ENCODE measurements at regions not wholly inside any gene's neighbourhood (a gene's known extent, or its start where the extent isn't known, plus 50 kb on each side); places are given as distances from the start of the nearest gene placed in this dataset.
A peak's percentile ranks its signal among the peaks of the same experiment; 100 is the strongest.

- intact Hi-C loops (cut with DNase I; ENCODE audit: low total_unique reads), result no loop called here
- Histone ChIP-seq H3K9me3 (no peaks in the 10 kb centered on the region), H3K27me3 (peaks cover 21% of the 10 kb centered on the region), H3K4me1 (peaks cover 0 to 13% (median 10%) of the 10 kb centered on the region in 4 donors), H3K4me3 (peak overlapping the region; percentile 14 to 46 (median 36)), H3K27ac (peak overlapping the region in 1 of 4 donors; percentile 42), H3K36me3 (no peaks in the 10 kb centered on the region)
- TF ChIP-seq POLR2AphosphoS5 (IDR thresholded peaks at IDR 0.05) (peak in 1 of 3 donors; percentile 31), EP300 (IDR thresholded peaks at IDR 0.05; ENCODE audit: low read depth) (no peak), CTCF (IDR thresholded peaks at IDR 0.05) (peak; percentile 31 to 50 (median 43)), POLR2A (IDR thresholded peaks at IDR 0.05) (no peak)
- peak; percentile 72 for DNase-seq
- WGBS, 2 donors (ENCODE audit: low coverage in 1 of 2), result 7% methylated on average over 60 of the region's 62 CpGs; no CpG with 5 or more reads in 1 of the 2 donors
- in situ Hi-C loops (cut with MboI; ENCODE audit: low pct_ligation_motif_present in 1 of 4, low pct_unique_long_range_greater_than_20kb in 1 of 4, low sequenced_read_pairs in 3 of 4), result no loop called here
Measured at GRCh38 chr7:54664235-54665228, 94.5 kb downstream of the SEC61G start.

DNA sequence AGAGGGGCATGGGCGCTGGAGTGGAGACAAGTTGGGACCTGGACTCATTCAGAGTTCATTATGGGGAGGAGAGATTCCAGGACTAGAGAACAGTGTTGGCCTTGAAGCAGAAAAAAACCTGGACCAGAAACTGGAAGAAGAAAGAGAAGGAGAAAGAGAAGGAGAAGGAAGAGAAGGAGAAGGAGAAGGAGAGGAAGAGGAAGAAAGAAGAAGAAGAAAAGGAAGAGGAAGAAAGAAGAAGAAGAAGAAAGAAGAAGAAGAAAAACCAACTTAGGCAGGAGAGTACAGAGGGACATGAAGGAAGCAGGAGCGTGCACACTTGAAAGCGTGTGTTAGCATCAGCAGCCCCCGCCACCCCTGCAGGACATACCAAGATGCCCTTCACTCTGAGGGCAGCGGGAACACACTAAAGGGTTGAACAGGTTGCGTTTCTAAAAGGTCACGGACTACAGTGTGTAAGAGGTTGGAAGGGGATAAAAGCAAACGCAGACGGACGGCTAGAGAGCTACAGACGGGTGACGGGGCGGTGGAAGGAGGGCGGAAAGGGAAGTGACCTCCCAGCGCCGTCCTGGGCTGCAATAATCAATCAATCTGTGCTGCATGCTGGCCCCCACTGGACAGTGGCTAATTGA lies 95.3 kb downstream of the SEC61G start:
- H3K27me3 ChIP-seq, result peaks cover 21% of the 10 kb centered on the region
- peaks cover 0 to 13% (median 10%) of the 10 kb centered on the region in 4 donors for H3K4me1 ChIP-seq
- no peaks in the 10 kb centered on the region for H3K36me3 ChIP-seq
- H3K4me3 ChIP-seq, result peak overlapping the region; percentile 14 to 46 (median 36)
- WGBS, 2 donors (ENCODE audit: low coverage in 1 of 2), result 21 to 46% methylated on average over 5 to 16 of the region's 16 CpGs
- DNase-seq, result no peak
- in situ Hi-C loops (cut with MboI; ENCODE audit: low pct_ligation_motif_present in 1 of 4, low pct_unique_long_range_greater_than_20kb in 1 of 4, low sequenced_read_pairs in 3 of 4) (no loop called here), intact Hi-C loops (cut with DNase I; ENCODE audit: low total_unique reads) (no loop called here)
- no peaks in the 10 kb centered on the region for H3K9me3 ChIP-seq
- H3K27ac ChIP-seq, result no peak overlapping the region
- TF ChIP-seq EP300 (IDR thresholded peaks at IDR 0.05; ENCODE audit: low read depth) (no peak), CTCF (IDR thresholded peaks at IDR 0.05) (no peak), POLR2A (IDR thresholded peaks at IDR 0.05) (no peak), POLR2AphosphoS5 (IDR thresholded peaks at IDR 0.05) (no peak)

DNA sequence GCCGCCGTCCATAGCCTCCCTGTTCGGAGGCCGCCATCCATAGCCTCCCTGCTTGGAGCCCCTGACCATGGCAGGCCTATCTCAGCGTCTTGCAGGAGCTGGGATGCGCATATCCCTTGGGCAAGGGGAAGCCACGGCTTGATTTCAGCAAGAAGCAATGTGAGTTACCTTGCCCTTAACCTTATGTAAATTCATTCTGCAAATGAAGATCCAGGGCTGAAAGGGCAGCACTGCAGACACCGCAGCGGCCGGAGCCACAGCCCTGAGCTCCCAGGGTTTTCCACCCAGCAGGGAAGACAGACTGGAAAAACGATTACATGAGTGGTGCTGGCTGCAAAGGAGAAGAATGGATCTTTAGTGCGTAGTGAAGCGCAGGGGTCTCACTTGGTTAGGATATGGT lies 95.8 kb downstream of the SEC61G start:
- 81 to 92% methylated on average over 5 to 13 of the region's 13 CpGs for WGBS, 2 donors (ENCODE audit: low coverage in 1 of 2)
- Histone ChIP-seq H3K36me3 (no peaks in the 10 kb centered on the region), H3K4me3 (no peak overlapping the region), H3K27ac (no peak overlapping the region), H3K9me3 (no peaks in the 10 kb centered on the region), H3K27me3 (peaks cover 21% of the 10 kb centered on the region), H3K4me1 (peaks cover 0 to 13% (median 10%) of the 10 kb centered on the region in 4 donors)
- no peak for DNase-seq
- in situ Hi-C loops (cut with MboI; ENCODE audit: low pct_ligation_motif_present in 1 of 4, low pct_unique_long_range_greater_than_20kb in 1 of 4, low sequenced_read_pairs in 3 of 4) (no loop called here), intact Hi-C loops (cut with DNase I; ENCODE audit: low total_unique reads) (no loop called here)
- TF ChIP-seq EP300 (IDR thresholded peaks at IDR 0.05; ENCODE audit: low read depth) (no peak), POLR2AphosphoS5 (IDR thresholded peaks at IDR 0.05) (no peak)

DNA sequence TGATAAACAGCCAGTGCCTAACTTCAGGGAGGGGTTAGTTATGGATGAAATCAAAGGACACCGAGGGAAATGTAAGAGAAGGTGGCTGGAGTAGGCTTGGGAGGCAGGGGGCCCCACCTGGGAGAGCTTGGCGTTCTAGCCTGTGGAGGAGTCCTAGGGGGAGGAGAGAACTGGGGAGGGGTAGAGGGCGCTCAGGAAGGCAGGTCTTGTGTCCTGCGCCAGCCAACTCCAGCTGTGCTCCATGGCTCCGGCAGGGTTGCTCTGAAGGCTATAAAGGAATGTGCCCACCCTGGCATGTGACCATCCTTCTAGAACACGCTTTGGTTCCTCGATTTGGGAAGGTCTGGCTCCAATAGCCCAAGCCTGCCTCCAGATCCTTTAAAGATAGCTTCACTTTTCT lies 96.3 kb downstream of the SEC61G start:
- 78% methylated on average over 7 of the region's 7 CpGs; no CpG with 5 or more reads in 1 of the 2 donors for WGBS, 2 donors (ENCODE audit: low coverage in 1 of 2)
- in situ Hi-C loops (cut with MboI; ENCODE audit: low pct_ligation_motif_present in 1 of 4, low pct_unique_long_range_greater_than_20kb in 1 of 4, low sequenced_read_pairs in 3 of 4) (no loop called here), intact Hi-C loops (cut with DNase I; ENCODE audit: low total_unique reads) (no loop called here)
- no peak for DNase-seq
- TF ChIP-seq POLR2AphosphoS5 (IDR thresholded peaks at IDR 0.05), result no peak
- TF ChIP-seq POLR2A (IDR thresholded peaks at IDR 0.05), result no peak
- no peak for TF ChIP-seq CTCF (IDR thresholded peaks at IDR 0.05)
- no peak for TF ChIP-seq EP300 (IDR thresholded peaks at IDR 0.05; ENCODE audit: low read depth)
- H3K4me1 ChIP-seq, result peaks cover 0 to 13% (median 10%) of the 10 kb centered on the region in 4 donors
- no peaks in the 10 kb centered on the region for H3K9me3 ChIP-seq
- no peak overlapping the region for H3K27ac ChIP-seq
- H3K36me3 ChIP-seq, result no peaks in the 10 kb centered on the region
- H3K4me3 ChIP-seq, result no peak overlapping the region
- H3K27me3 ChIP-seq, result peaks cover 21% of the 10 kb centered on the region
